ENCODE measurements at regions not wholly inside any gene's neighbourhood (a gene's known extent, or its start where the extent isn't known, plus 50 kb on each side); places are given as distances from the start of the nearest gene placed in this dataset.

DNA sequence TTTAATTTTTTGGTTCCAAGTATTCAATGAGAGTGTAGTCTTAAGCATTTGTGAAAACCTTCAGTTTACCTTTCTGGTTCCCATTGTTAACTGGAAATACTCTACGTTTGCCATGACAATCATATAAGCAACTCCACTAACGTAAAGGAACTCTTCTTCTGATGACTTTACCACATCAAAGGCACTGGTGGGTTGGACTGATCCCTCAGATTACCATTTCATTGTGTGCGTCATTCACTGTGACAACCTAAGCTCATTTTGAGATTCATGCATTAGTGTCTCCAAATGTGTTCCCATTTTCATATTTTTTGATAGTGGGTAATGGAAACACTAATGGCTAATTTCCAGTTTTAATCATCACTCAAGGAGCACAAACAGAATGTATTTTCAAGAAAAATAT, 119.9 kb upstream of the COL1A2 start:
- Mint-ChIP-seq H3K36me3 (ENCODE audit: low read depth) (no peaks in the 10 kb centered on the region), H3K4me1 (ENCODE audit: low read depth) (no peaks in the 10 kb centered on the region), H3K27me3 (peaks cover 28% of the 10 kb centered on the region), H3K27ac (no peak overlapping the region), H3K9me3 (no peaks in the 10 kb centered on the region), H3K4me3 (no peak overlapping the region)

DNA sequence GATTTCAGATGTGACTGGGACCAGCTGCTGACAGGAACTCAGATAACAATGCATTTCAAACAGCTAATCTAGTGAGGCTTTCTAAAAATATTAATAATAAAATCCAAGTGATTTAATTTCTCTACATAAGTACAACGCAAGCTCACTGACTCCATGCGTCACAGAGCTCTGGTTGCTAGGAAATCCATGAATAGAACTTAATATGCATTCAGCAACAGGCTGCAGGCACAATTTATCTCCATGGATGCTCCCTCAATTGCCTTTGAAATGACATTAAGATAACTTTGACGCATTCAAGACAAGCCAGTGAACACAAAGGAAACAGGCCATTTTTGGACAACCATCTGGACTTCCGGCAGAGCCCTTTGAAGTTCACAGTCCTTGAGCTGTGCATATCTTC, 118.7 kb upstream of the COL1A2 start:
- Mint-ChIP-seq H3K4me1 (ENCODE audit: low read depth) (no peaks in the 10 kb centered on the region), H3K4me3 (no peak overlapping the region)

DNA sequence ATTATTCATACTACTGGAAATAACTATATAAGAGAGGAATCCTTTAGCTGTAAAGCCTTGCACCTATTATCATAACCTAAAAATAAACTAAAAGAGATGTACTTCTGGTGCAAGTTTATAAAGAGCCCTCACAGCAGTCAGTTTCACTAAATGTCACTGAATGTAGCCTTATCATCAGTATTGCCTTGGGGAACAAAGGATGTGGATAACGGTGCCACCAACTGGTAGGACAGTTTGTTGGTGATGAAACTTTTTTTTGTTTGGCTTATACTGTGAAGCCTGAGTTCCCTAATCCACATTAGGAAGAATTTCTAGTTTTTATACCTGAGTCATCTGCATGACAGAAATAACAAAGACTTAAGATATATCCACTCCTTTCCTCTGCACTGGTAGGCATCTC, 117.9 kb upstream of the COL1A2 start:
- Mint-ChIP-seq H3K9me3 (no peaks in the 10 kb centered on the region), H3K27ac (no peak overlapping the region), H3K27me3 (peaks cover 20% of the 10 kb centered on the region), H3K4me1 (ENCODE audit: low read depth) (no peaks in the 10 kb centered on the region), H3K36me3 (ENCODE audit: low read depth) (no peaks in the 10 kb centered on the region), H3K4me3 (no peak overlapping the region)

More for the DNA sequence above, 118.7 kb upstream of the COL1A2 start:
- Mint-ChIP-seq H3K36me3 (ENCODE audit: low read depth) (no peaks in the 10 kb centered on the region), H3K9me3 (no peaks in the 10 kb centered on the region), H3K27me3 (peaks cover 17% of the 10 kb centered on the region), H3K27ac (no peak overlapping the region)

DNA sequence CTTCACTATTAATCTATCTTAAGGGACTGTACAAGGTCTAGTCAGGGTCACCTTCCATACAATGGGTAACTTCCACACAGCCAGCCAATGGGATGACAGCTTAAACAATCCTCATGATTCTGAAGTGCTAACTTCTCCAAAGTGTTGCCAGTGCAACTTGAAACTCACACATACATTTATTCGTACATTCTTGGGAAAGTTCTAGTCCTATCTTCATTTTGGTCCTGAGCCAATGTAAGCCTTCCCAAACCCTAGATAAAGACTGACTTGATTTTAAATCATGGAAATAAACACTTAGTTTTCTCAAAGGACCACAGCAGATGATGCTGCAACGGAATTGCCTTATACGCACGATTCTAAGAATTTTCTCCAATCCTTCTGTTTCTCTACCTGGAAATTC, 117.5 kb upstream of the COL1A2 start:
- H3K4me3 Mint-ChIP-seq = no peak overlapping the region
- no peaks in the 10 kb centered on the region for H3K36me3 Mint-ChIP-seq (ENCODE audit: low read depth)
- peaks cover 22% of the 10 kb centered on the region for H3K27me3 Mint-ChIP-seq
- H3K27ac Mint-ChIP-seq = no peak overlapping the region
- no peaks in the 10 kb centered on the region for H3K9me3 Mint-ChIP-seq
- H3K4me1 Mint-ChIP-seq (ENCODE audit: low read depth) = no peaks in the 10 kb centered on the region

DNA sequence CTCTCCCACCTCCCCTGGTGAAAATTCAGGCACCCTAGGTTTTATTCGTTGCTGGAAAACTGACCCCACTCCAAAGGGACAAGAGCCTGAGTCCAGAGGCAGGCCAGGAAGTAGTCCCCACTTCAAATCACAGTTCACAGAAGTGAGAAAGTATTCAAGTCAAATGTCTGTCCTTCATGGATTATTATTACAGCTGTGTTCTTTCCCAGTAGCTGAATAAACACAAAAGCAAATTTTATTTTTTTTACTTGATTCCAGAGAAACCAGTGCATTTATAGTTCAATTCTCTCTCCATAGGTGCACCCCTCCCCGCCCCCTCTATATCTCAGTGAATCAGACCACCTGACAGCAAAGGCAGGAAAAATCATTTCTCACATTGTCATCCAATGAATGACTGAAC, 113.8 kb upstream of the COL1A2 start:
- H3K9me3 Mint-ChIP-seq = no peaks in the 10 kb centered on the region
- no peaks in the 10 kb centered on the region for H3K36me3 Mint-ChIP-seq (ENCODE audit: low read depth)
- H3K4me1 Mint-ChIP-seq (ENCODE audit: low read depth) = no peaks in the 10 kb centered on the region
- H3K27me3 Mint-ChIP-seq = peaks cover 20% of the 10 kb centered on the region
- no peak overlapping the region for H3K27ac Mint-ChIP-seq
- H3K4me3 Mint-ChIP-seq = no peak overlapping the region

DNA sequence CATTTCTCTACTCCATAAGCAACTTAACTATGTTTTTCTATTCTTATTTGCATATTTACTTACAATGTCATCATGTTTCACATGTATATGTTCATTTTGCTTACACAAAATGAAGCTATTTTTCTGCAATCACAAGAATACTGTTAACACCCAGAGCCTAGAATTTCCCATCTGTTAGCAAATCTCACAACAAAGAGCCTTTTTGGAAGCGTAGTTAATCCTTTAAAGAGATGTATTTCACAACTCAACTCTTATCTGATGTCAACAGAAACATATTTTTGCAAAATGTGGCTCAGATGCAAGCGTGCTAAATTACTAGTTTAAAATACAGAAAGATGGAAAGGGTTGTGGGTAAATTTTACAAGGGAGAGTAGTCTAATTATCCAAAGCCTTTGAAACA, 110.6 kb upstream of the COL1A2 start:
- Mint-ChIP-seq H3K4me1 (ENCODE audit: low read depth) (no peaks in the 10 kb centered on the region), H3K27me3 (peaks cover 21% of the 10 kb centered on the region), H3K9me3 (no peaks in the 10 kb centered on the region), H3K27ac (no peak overlapping the region), H3K36me3 (ENCODE audit: low read depth) (no peaks in the 10 kb centered on the region), H3K4me3 (no peak overlapping the region)

DNA sequence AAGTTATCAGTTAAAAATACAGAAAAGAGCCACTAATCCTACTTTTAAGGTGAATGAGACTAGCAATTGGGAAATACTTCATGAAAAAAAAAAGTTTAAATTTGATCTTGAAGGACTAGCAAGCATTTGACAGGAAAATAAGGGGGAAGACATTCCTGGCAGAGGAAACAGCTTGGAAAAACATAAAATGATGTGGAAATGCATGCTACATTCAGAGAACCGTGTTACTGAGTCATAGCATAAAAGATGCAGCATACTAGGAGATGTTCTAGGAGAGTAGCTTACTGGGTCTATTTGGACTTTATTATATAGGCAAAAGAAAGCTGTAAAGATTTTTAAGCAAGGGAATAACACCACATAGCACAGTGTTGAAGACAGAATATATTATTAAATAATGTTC, 108.6 kb upstream of the COL1A2 start:
- Mint-ChIP-seq H3K4me1 (ENCODE audit: low read depth) (no peaks in the 10 kb centered on the region), H3K4me3 (no peak overlapping the region), H3K27me3 (peaks cover 19% of the 10 kb centered on the region), H3K36me3 (ENCODE audit: low read depth) (no peaks in the 10 kb centered on the region), H3K27ac (no peak overlapping the region), H3K9me3 (no peaks in the 10 kb centered on the region)

DNA sequence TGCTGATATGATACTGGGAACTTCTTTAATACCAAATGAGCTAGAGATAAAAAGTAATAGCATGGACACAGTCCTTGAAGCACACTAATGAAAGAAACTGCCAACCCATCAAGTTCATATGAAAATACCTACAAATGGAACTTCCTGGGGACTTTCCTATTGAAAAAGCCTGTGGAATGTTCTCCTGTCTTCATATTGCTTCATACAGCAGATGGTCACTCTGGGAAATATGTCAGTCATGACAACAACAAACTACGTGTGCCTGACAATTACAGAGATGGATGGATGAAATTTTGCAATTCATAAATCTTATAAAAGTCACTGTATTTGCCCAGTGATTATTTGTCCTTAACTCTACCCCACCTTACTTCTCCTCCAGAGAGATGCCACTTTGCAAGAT, 106.6 kb upstream of the COL1A2 start:
- Mint-ChIP-seq H3K36me3 (ENCODE audit: low read depth) (no peaks in the 10 kb centered on the region), H3K4me3 (no peak overlapping the region), H3K27me3 (peaks cover 16% of the 10 kb centered on the region), H3K4me1 (ENCODE audit: low read depth) (no peaks in the 10 kb centered on the region), H3K9me3 (no peaks in the 10 kb centered on the region), H3K27ac (no peak overlapping the region)

DNA sequence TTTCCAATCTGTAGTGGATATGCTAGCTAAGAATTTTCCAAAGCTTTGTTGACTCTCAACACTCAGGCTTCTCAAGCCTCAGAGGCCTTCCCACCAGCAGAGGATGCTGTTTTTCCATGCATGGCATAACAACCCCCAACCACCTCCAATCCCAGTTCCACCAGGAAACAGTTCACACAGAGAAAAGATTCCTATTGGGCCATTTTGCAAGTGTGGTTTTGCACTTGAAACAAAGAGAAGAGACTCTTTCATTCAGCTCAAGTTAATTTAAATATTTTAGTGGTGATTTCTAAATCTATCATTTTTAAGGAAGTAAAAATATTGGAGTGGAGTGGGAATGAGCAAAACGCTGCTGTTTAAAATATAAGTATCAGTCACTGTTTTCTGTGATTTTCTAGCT, 105.6 kb upstream of the COL1A2 start:
- no peak overlapping the region for H3K27ac Mint-ChIP-seq
- no peak overlapping the region for H3K4me3 Mint-ChIP-seq
- no peaks in the 10 kb centered on the region for H3K4me1 Mint-ChIP-seq (ENCODE audit: low read depth)
- H3K27me3 Mint-ChIP-seq = peaks cover 21% of the 10 kb centered on the region
- H3K9me3 Mint-ChIP-seq = no peaks in the 10 kb centered on the region
- H3K36me3 Mint-ChIP-seq (ENCODE audit: low read depth) = no peaks in the 10 kb centered on the region

DNA sequence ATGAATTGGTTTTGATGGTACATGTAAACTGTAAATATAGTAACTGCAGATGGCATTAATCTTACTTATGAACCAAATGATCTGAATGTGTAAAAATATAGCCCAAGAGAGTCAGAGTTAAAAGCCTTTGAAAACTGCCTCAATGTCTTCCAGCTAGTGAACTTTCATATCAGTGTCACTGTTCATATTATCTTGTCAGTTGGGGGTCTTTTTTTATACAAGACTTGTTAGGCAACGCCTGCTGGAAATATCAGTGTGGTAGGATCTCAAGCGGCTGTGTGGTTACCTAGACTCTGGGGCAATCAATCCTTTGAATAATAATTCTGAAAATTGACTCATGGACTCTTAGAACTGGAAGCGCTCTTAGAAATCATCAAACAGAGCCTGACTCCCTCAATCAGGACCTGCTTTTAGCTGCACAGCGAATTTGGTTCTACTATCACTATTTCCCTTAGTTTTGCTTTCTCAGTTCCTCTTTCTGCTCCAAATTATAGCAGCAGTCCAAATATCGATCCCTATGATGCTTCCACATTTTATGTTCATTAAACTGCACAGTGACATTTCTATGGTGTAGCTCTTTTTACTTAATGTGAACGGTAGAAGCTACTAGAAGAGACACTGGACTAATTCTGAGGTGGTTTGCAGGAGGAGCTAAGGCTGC, 100.1 kb upstream of the COL1A2 start:
- peaks cover 29% of the 10 kb centered on the region for H3K27me3 Mint-ChIP-seq
- H3K4me3 Mint-ChIP-seq = no peak overlapping the region
- no peaks in the 10 kb centered on the region for H3K9me3 Mint-ChIP-seq
- H3K36me3 Mint-ChIP-seq (ENCODE audit: low read depth) = no peaks in the 10 kb centered on the region
- no peak overlapping the region for H3K27ac Mint-ChIP-seq
- no peaks in the 10 kb centered on the region for H3K4me1 Mint-ChIP-seq (ENCODE audit: low read depth)

DNA sequence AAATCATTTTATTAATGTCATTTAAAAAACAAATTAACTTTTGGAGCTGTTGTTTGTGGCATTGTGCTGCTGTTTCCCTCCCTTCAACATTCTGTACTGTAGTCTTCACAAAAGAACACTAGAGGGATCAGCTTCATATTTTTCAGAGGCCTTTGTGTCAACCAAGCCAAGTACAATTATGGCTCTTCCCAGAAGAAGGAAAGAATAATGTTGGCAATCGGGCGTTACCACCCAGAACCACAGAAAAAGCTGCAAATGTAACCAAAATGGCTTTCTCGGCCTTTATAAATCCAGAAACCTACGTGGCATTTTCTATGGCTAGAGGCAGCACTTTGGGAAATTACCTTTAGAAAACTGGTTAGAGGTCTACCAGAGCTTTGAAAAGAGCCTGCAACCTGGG, 98.8 kb upstream of the COL1A2 start:
- H3K4me1 Mint-ChIP-seq (ENCODE audit: low read depth) = no peaks in the 10 kb centered on the region
- no peak overlapping the region for H3K4me3 Mint-ChIP-seq
- H3K9me3 Mint-ChIP-seq = no peaks in the 10 kb centered on the region
- H3K27me3 Mint-ChIP-seq = peaks cover 29% of the 10 kb centered on the region
- no peak overlapping the region for H3K27ac Mint-ChIP-seq
- H3K36me3 Mint-ChIP-seq (ENCODE audit: low read depth) = no peaks in the 10 kb centered on the region

DNA sequence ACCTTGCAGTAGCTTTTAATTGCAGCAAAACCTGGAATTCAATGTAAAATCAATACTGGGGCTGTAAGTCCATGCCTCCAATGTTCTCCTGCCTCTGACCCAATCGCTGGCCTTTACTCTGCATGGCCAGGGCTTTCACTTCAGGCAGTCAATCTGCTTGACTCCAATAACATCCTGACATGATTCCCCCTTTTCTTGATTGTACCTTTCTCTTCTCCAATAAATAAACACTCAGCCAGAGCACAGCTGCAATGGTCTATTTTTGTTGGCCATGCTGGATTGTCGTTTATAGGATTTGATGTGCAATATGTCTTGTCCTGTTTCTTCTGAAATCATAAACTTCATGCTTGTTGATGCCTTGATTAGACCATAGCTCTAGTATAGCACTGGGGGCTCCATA, 97.8 kb upstream of the COL1A2 start:
- Mint-ChIP-seq H3K9me3 (no peaks in the 10 kb centered on the region), H3K27ac (no peak overlapping the region), H3K36me3 (ENCODE audit: low read depth) (no peaks in the 10 kb centered on the region), H3K4me3 (no peak overlapping the region), H3K27me3 (peaks cover 29% of the 10 kb centered on the region), H3K4me1 (ENCODE audit: low read depth) (no peaks in the 10 kb centered on the region)

DNA sequence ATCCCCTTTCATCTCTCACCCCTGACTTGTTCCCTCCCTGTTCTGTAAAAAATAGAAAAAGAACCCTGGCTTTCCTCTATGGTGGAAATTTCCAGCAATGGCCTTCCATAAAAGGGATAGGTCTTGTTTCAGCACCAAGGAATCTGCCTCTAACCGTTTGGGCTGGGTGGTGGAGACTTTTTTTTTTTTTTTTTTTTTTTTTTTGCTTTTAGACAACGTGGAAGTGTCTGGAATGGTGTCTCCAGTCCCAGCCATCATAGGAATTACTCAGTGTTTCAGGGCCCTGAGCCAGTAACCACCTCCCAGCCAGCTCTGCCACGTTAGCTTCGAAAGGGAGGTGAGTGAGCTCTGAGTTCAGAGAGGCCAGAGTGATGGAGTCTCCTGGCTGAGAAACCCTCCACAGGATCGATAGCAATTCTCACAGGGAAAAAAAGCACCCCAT, 97.3 kb upstream of the COL1A2 start:
- H3K4me1 Mint-ChIP-seq (ENCODE audit: low read depth) = no peaks in the 10 kb centered on the region
- no peak overlapping the region for H3K27ac Mint-ChIP-seq
- H3K36me3 Mint-ChIP-seq (ENCODE audit: low read depth) = no peaks in the 10 kb centered on the region
- H3K4me3 Mint-ChIP-seq = no peak overlapping the region
- peaks cover 28% of the 10 kb centered on the region for H3K27me3 Mint-ChIP-seq
- no peaks in the 10 kb centered on the region for H3K9me3 Mint-ChIP-seq

DNA sequence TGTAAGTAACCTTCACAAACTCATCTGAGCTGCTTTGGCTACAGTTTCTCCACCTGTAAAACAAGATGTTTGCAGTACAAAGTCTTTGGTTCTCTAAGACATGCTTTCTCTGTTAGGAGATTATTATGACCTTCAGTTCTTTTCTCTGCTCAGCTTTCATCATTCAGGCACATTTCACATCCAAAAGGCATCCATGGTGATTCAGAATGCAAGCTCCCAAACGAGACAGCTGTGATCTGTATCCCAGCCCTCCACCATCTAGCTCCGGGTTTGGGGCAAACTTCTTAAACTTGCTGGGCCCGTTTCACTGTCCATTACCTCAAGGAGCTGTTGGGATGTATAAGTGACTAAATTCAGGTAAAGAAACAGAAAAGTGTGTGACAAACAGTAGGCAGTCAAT, 95.8 kb upstream of the COL1A2 start:
- no peaks in the 10 kb centered on the region for H3K4me1 Mint-ChIP-seq (ENCODE audit: low read depth)
- H3K4me3 Mint-ChIP-seq = no peak overlapping the region
- no peak overlapping the region for H3K27ac Mint-ChIP-seq
- H3K27me3 Mint-ChIP-seq = peaks cover 28% of the 10 kb centered on the region
- no peaks in the 10 kb centered on the region for H3K9me3 Mint-ChIP-seq
- H3K36me3 Mint-ChIP-seq (ENCODE audit: low read depth) = no peaks in the 10 kb centered on the region

DNA sequence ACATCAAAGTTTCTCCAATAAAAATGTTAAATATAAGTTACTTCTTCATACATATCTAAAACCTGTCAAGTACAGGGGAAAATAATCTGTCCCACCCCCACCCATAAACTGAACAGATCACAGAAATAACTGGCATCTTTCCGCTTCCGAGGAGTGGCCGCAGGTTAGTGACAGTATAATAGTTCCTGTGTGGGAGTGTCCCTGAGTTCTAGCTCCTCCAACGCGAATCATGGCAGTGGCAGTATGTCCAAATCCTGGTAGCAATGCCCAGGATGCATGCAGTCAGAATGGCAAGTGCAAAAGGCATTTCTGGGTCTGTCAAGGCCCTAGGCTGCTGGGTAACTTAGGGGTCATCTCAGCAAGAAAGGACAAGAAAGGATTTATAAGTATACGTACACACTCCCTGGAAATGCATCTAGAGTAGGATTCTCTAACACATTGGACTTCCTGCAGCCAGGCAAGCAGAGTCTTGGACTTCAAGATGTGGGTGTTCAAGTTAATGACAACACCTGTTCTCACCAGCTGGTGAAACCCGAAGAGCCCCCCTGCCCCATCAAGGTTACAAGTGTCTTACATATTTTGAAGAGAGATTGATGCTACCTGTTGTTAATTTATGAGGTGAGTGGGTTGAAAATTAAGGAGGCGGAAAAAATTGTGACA, 94.4 kb upstream of the COL1A2 start:
- H3K9me3 Mint-ChIP-seq = peaks cover 6% of the 10 kb centered on the region
- H3K27me3 Mint-ChIP-seq = peaks cover 19% of the 10 kb centered on the region
- H3K36me3 Mint-ChIP-seq (ENCODE audit: low read depth) = no peaks in the 10 kb centered on the region
- no peak overlapping the region for H3K27ac Mint-ChIP-seq
- H3K4me1 Mint-ChIP-seq (ENCODE audit: low read depth) = no peaks in the 10 kb centered on the region
- no peak overlapping the region for H3K4me3 Mint-ChIP-seq

DNA sequence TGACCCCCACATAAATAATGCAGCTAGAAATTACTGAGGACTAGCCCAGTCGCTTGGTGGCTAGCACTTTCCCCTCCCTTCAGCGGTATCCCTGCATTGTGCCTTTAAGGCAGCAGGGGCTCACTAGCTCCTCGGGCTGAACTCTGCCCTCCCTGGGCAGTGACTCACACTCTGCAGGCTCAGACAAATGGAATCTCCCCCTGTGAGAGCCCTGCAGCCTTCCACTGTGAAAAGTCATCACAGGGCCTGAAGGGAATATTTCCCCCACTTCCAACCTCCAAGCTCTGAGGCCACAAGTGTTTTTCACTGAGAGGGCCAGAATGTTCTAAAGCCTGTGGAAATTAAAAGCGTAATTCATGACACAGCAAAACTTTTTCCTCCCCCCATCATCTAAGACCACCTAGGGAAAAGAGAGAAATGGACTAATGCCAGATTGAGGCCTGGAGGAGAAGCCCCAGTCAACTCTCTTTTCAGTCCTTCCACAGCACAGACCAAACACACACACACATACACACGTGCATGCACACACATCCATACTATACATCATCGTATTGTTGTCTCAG, 93.6 kb upstream of the COL1A2 start:
- Mint-ChIP-seq H3K4me1 (ENCODE audit: low read depth) (no peaks in the 10 kb centered on the region), H3K27ac (no peak overlapping the region), H3K36me3 (ENCODE audit: low read depth) (no peaks in the 10 kb centered on the region), H3K27me3 (peaks cover 18% of the 10 kb centered on the region), H3K9me3 (peaks cover 12% of the 10 kb centered on the region), H3K4me3 (no peak overlapping the region)

Measured in stimulated activated naive CD8-positive, alpha-beta T cell treated with anti-CD3 and anti-CD28 coated beads, Interleukin-15, Interleukin-2, amounts not matched to agents 100 ng/mL and 50 ng/mL, for 24 hours (primary cell).